ENCODE measurements at regions not wholly inside any gene's neighbourhood (a gene's known extent, or its start where the extent isn't known, plus 50 kb on each side); places are given as distances from the start of the nearest gene placed in this dataset.

GRCh38 chr10:44647877-44648542, 263.1 kb upstream of the CXCL12 start:
- no peak for TF ChIP-seq POLR2AphosphoS5 (IDR thresholded peaks at IDR 0.05; ENCODE audit: low read depth, low read length)
- no peak for TF ChIP-seq POLR2A (IDR thresholded peaks at IDR 0.05; ENCODE audit: low read depth, low read length)
- no peak for TF ChIP-seq TAF1 (IDR thresholded peaks at IDR 0.05; ENCODE audit: low read depth, low read length)

All from GM12891 (cell line).